GM10248 (cell line): ENCODE measurements at regions not wholly inside any gene's neighbourhood (a gene's known extent, or its start where the extent isn't known, plus 50 kb on each side); places are given as distances from the start of the nearest gene placed in this dataset.

ENCODE experiments used
- CTCF ChIA-PET: fragments of 300-600 bp; sonication (Branson Sonifier 250); formaldehyde crosslinking; extraction: SDS; loops from one replicate; lab custom pipeline; 2021; ENCODE audit warnings: antibody characterized with exemption; lab: Yijun Ruan, JAX
- POLR2A ChIA-PET: fragments of 350-650 bp; sonication (Branson Sonifier 250); formaldehyde crosslinking; extraction: SDS; loops from one replicate; lab custom pipeline; 2020; ENCODE audit warnings: antibody characterized with exemption; lab: Yijun Ruan, JAX
- DNase-seq: peaks from one replicate; pipeline ENCODE4 v3.0.0; 2012; ENCODE audit errors: extremely low spot score
- TF ChIP-seq, protein P1 (sequence below): IDR thresholded peaks from 2 replicates; pipeline ENCODE4 v1.5.1; 2012; ENCODE audit warnings: mild to moderate bottlenecking, low read depth; ENCODE audit errors: extremely low read depth, missing control alignments, control extremely low read depth

DNA sequence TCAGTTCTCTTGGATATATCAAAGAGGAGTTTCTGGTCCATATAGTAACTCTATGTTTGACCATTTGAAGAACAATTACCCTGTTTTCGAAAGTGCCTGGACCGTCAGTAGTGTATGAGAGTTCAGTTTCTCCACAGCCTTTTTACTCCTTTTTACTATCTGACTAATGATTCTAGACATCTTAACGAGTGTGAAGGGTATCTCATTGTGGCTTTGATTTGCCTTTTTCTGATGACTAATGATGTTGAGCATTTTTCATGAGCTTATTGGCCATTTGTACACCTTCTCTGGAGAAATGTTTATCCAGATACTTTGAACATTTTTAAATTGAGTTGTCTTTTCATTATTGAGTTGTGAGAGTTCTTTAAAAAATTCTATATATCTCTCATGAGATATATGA, 114.9 kb upstream of the ATXN1 start:
- CTCF ChIA-PET, result no interaction called here
- POLR2A ChIA-PET, result no interaction called here
- DNase-seq, result no peak
- TF ChIP-seq, protein P1, sequence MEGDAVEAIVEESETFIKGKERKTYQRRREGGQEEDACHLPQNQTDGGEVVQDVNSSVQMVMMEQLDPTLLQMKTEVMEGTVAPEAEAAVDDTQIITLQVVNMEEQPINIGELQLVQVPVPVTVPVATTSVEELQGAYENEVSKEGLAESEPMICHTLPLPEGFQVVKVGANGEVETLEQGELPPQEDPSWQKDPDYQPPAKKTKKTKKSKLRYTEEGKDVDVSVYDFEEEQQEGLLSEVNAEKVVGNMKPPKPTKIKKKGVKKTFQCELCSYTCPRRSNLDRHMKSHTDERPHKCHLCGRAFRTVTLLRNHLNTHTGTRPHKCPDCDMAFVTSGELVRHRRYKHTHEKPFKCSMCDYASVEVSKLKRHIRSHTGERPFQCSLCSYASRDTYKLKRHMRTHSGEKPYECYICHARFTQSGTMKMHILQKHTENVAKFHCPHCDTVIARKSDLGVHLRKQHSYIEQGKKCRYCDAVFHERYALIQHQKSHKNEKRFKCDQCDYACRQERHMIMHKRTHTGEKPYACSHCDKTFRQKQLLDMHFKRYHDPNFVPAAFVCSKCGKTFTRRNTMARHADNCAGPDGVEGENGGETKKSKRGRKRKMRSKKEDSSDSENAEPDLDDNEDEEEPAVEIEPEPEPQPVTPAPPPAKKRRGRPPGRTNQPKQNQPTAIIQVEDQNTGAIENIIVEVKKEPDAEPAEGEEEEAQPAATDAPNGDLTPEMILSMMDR, result no peak

DNA sequence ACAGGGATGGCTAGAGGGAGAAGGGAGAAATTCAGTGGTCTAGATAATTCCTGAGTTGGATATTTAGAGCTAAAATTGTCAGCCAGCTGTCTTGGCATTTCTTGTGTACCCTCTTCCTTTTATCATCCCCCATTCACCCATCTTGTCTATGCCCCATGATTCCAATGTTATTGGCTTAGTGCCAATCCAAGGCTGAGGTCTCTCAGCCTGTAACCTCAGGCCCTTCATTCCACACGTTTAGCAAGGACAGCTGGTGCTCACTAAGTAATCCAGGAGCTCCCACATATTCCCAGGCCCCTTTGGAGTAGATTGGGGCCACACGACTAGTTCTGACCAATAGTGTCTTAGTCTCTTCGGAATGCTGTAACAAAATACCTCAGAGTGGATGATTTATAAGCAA, 112.4 kb upstream of the ATXN1 start:
- TF ChIP-seq, protein P1, result no peak
- DNase-seq, result no peak
- ChIA-PET POLR2A (no interaction called here), CTCF (interaction anchor here (1.1 to 2.2 kb wide), 3 partner anchors 9 to 29 kb away, joined by 3 to 7 read pairs (median 6); no protein-coding TSS in a partner anchor)

DNA sequence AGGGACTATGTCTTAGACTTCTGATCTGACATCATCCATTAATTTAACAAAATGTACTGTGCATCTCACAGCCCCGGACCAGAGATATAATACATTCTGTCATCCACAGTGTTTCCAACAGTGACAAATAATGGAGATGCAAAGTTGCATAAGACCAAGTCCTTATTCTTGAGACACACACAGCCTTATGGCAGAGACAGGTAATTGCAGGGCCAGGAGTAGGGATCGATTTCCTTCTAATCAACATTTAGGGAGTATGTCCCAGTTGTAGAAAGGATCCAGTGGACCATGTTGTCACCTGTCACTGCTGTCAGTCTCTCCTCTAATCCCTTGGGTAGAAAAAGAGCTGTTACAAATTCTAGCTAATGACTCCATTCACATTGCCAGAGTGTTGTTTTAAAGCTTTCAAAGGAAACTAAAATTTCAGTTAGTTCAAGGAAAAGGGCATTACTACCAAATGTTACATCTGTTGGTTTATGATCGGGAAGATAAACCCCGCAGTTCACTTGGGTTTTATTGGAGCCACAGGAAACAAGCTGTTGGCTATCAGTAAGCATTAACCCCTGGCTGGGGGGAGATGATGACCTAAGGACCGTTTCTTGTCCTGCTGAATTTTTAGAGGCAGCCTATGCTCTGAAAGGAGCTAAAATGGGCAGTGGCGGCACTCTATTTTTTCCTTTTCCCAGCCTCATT, 111.4 kb upstream of the ATXN1 start:
- DNase-seq, result no peak

DNA sequence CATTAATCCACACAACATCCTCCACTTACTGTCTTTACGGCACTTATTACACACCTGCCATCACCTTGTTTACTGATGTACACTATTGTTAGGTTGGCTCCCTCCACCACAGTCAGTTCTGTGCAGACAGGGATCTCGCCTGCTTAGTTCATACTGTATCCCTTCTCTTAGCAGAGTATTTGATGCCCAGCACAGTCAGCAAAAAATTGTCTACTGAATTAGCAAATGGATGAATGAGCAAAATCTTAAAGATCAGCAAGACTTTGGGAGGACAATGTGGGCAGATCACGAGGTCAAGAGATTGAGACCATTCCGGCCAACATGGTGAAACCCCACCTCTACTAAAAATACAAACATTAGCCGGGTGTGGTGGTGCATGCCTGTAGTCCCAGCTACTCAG, 109.8 kb upstream of the ATXN1 start:
- DNase-seq, result no peak
- POLR2A ChIA-PET, result no interaction called here
- TF ChIP-seq, protein P1, result no peak
- CTCF ChIA-PET, result no interaction called here

More for the DNA sequence above, 111.4 kb upstream of the ATXN1 start:
- CTCF ChIA-PET, result interaction anchor here (1.1 to 2.2 kb wide), 3 partner anchors 10 to 30 kb away, joined by 3 to 7 read pairs (median 6); no protein-coding TSS in a partner anchor
- TF ChIP-seq, protein P1, result peak; percentile 16
- POLR2A ChIA-PET, result no interaction called here

DNA sequence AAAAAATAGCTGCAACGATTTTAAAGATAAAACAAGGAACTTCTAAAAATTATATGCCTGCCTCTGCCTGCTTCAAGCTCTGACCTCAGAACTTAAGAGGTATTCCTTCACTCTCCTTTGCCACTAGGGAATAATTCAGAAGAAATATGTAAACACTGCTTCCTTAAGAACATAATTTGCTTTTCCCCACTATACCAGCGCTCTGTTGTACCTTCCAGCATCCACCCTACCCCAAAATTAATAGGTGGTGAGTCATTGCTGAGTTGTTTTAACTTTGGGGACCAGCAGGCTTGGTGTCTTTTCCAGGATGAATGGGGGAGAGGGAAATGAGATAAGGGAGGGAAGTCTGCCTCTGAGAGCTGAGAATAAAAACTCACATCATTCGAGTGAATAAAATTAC, 107.7 kb upstream of the ATXN1 start:
- DNase-seq, result no peak
- CTCF ChIA-PET, result interaction anchor here (1.2 to 1.8 kb wide), 3 partner anchors 9 to 20 kb away, joined by 4 to 5 read pairs (median 4); no protein-coding TSS in a partner anchor

DNA sequence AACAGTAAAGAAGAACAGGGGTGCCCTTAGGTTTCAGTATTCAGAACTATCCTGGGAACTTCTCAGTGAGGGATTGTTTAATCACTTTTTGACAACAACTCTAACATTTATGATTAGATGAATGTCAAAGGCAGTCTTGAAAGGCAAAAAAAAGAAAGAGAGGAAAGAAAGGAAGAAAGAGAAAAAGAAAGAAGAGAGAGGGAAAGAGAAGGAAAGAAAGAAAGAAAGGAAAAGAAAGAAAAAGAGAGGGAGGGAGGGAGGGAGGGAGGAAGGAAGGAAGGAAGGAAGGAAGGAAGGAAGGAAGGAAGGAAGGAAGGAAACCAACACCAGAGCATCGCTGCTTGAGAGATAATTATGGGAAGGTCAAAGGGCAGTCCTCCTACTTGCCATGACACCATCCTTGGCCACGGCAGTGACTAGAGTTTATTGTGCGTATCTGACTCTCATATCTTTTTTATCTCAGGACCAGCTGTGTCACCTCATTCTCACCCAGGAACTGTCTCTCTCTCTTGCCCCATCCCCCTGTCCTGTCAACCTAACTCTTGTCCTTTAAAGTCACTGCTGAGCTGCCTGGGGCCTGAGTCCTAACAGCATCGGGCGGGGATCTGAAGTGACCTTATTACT, 96.8 kb upstream of the ATXN1 start:
- CTCF ChIA-PET, result no interaction called here
- TF ChIP-seq, protein P1, result no peak
- POLR2A ChIA-PET, result no interaction called here
- no peak for DNase-seq

More for the DNA sequence above, 107.7 kb upstream of the ATXN1 start:
- TF ChIP-seq, protein P1, result no peak
- POLR2A ChIA-PET, result no interaction called here
